SIG-M5 treated with dmso at 0.1 percent for 504 hours (cell line): ENCODE measurements at regions not wholly inside any gene's neighbourhood (a gene's known extent, or its start where the extent isn't known, plus 50 kb on each side); places are given as distances from the start of the nearest gene placed in this dataset.
"Not testable (repeated sequence)": the region's sequence is repeated elsewhere in the genome, so short reads cannot be mapped to it uniquely, and the experiment has no call there.

Source experiments
- DNase-seq: peaks from one replicate; lab custom pipeline; 2025; ENCODE audit not compliant: unreplicated experiment; lab: John Stamatoyannopoulos, UW

GRCh38 chr1:220412382-220412781 is 115.6 kb upstream of the MARK1 start:
- DNase-seq, result not testable (repeated sequence)

- DNase-seq, result no peak
Measured at GRCh38 chr1:220410611-220411010, 117.3 kb upstream of the MARK1 start.

- no peak for DNase-seq
Measured at GRCh38 chr1:220409771-220410595, 118.0 kb upstream of the MARK1 start.

- no peak for DNase-seq
Measured at GRCh38 chr1:220407191-220407590, 120.7 kb upstream of the MARK1 start.

GRCh38 chr1:220398238-220398637 is 126.0 kb upstream of the RAB3GAP2 start:
- no peak for DNase-seq

GRCh38 chr1:220391491-220391890 is 119.2 kb upstream of the RAB3GAP2 start:
- DNase-seq, result no peak

- DNase-seq, result no peak
Measured at GRCh38 chr1:220389634-220390033, 117.4 kb upstream of the RAB3GAP2 start.

GRCh38 chr1:220386494-220387195 is 114.4 kb upstream of the RAB3GAP2 start:
- no peak for DNase-seq

- no peak for DNase-seq
Measured at GRCh38 chr1:220385158-220385557, 112.9 kb upstream of the RAB3GAP2 start.

GRCh38 chr1:220382994-220383393 is 110.7 kb upstream of the RAB3GAP2 start:
- DNase-seq, result no peak

GRCh38 chr1:220380885-220381284 is 108.6 kb upstream of the RAB3GAP2 start:
- no peak for DNase-seq

- no peak for DNase-seq
Measured at GRCh38 chr1:220378571-220379302, 106.5 kb upstream of the RAB3GAP2 start.

GRCh38 chr1:220375715-220376114 is 103.5 kb upstream of the RAB3GAP2 start:
- no peak for DNase-seq

- DNase-seq, result no peak
Measured at GRCh38 chr1:220374449-220374848, 102.2 kb upstream of the RAB3GAP2 start.

- DNase-seq, result no peak
Measured at GRCh38 chr1:220372451-220372850, 100.2 kb upstream of the RAB3GAP2 start.

GRCh38 chr1:220371324-220371723 is 99.1 kb upstream of the RAB3GAP2 start:
- DNase-seq, result no peak

- no peak for DNase-seq
Measured at GRCh38 chr1:220370041-220370700, 97.9 kb upstream of the RAB3GAP2 start.

GRCh38 chr1:220369511-220369910 is 97.3 kb upstream of the RAB3GAP2 start:
- DNase-seq, result no peak

- no peak for DNase-seq
Measured at GRCh38 chr1:220368352-220369265, 96.4 kb upstream of the RAB3GAP2 start.

GRCh38 chr1:220367833-220368232 is 95.6 kb upstream of the RAB3GAP2 start:
- DNase-seq, result no peak
